ENCODE measurements at regions not wholly inside any gene's neighbourhood (a gene's known extent, or its start where the extent isn't known, plus 50 kb on each side); places are given as distances from the start of the nearest gene placed in this dataset.

GRCh38 chrX:57771689-57772088 is 91.6 kb upstream of the NLRP2B start:
- no peaks in the 10 kb centered on the region for H3K27me3 ChIP-seq (replicated peaks; ENCODE audit: control insufficient read depth, insufficient read depth, low read length)
- no peak overlapping the region for H3K4me3 ChIP-seq (replicated peaks; ENCODE audit: low read depth, low read length)
- no peaks in the 10 kb centered on the region for H3K36me3 ChIP-seq (ENCODE audit: control insufficient read depth, insufficient read depth, low read length)
- TF ChIP-seq CTCF (IDR thresholded peaks at IDR 0.05; ENCODE audit: insufficient read depth, low read length, poor library complexity, severe bottlenecking) = no peak
- no peak for DNase-seq (ENCODE audit: extremely low read depth, insufficient read length)

GRCh38 chrX:57752866-57753265 is 72.8 kb upstream of the NLRP2B start:
- TF ChIP-seq CTCF (IDR thresholded peaks at IDR 0.05; ENCODE audit: insufficient read depth, low read length, poor library complexity, severe bottlenecking) = no peak
- H3K36me3 ChIP-seq (ENCODE audit: control insufficient read depth, insufficient read depth, low read length) = no peaks in the 10 kb centered on the region
- no peaks in the 10 kb centered on the region for H3K27me3 ChIP-seq (replicated peaks; ENCODE audit: control insufficient read depth, insufficient read depth, low read length)
- no peak overlapping the region for H3K4me3 ChIP-seq (replicated peaks; ENCODE audit: low read depth, low read length)
- no peak for DNase-seq (ENCODE audit: extremely low read depth, insufficient read length)

- H3K36me3 ChIP-seq (ENCODE audit: control insufficient read depth, insufficient read depth, low read length) = no peaks in the 10 kb centered on the region
- no peaks in the 10 kb centered on the region for H3K27me3 ChIP-seq (replicated peaks; ENCODE audit: control insufficient read depth, insufficient read depth, low read length)
- no peak for DNase-seq (ENCODE audit: extremely low read depth, insufficient read length)
- TF ChIP-seq CTCF (IDR thresholded peaks at IDR 0.05; ENCODE audit: insufficient read depth, low read length, poor library complexity, severe bottlenecking) = no peak
- H3K4me3 ChIP-seq (replicated peaks; ENCODE audit: low read depth, low read length) = no peak overlapping the region
Measured at GRCh38 chrX:57741107-57741506, 61.0 kb upstream of the NLRP2B start.

- H3K4me3 ChIP-seq (replicated peaks; ENCODE audit: low read depth, low read length) = no peak overlapping the region
- no peak for TF ChIP-seq CTCF (IDR thresholded peaks at IDR 0.05; ENCODE audit: insufficient read depth, low read length, poor library complexity, severe bottlenecking)
- no peak for DNase-seq (ENCODE audit: extremely low read depth, insufficient read length)
- no peaks in the 10 kb centered on the region for H3K36me3 ChIP-seq (ENCODE audit: control insufficient read depth, insufficient read depth, low read length)
- H3K27me3 ChIP-seq (replicated peaks; ENCODE audit: control insufficient read depth, insufficient read depth, low read length) = no peaks in the 10 kb centered on the region
Measured at GRCh38 chrX:57737881-57738280, 57.8 kb upstream of the NLRP2B start.
